Brain microvascular endothelial cell (primary cell): ENCODE measurements at regions not wholly inside any gene's neighbourhood (a gene's known extent, or its start where the extent isn't known, plus 50 kb on each side); places are given as distances from the start of the nearest gene placed in this dataset.
A peak's percentile ranks its signal among the peaks of the same experiment; 100 is the strongest.

Experiments used
- DNase-seq: peaks from one replicate; pipeline ENCODE4 v3.0.0-alpha.2; 2020
- H3K27ac ChIP-seq: fragments of 250-450 bp; sonication (Bioruptor Pico); 2 replicates; pipeline ENCODE4 v1.5.1; 2020; ENCODE audit warnings: mild to moderate bottlenecking, moderate library complexity
- H3K27me3 ChIP-seq: fragments of 250-450 bp; sonication (Bioruptor Pico); replicated peaks from 2 replicates; pipeline ENCODE4 v1.5.1; 2020; ENCODE audit warnings: mild to moderate bottlenecking
- H3K36me3 ChIP-seq: fragments of 250-450 bp; sonication (Bioruptor Pico); replicated peaks from 2 replicates; pipeline ENCODE4 v1.5.1; 2020; ENCODE audit warnings: mild to moderate bottlenecking
- H3K4me3 ChIP-seq: 2 replicates; pipeline ENCODE4 v1.5.1; 2011; ENCODE audit warnings: low read depth, mild to moderate bottlenecking, control low read depth, low read length, moderate library complexity
- CTCF ChIP-seq: IDR thresholded peaks from 2 replicates; pipeline ENCODE4 v1.5.1; 2011; ENCODE audit warnings: low read depth, mild to moderate bottlenecking, moderate library complexity, low read length, control low read depth, inconsistent platforms; ENCODE audit errors: missing control alignments
- in situ Hi-C: cut with HindIII; loops from 2 replicates; pipeline ENCODE4 v1.10.0; 2017; ENCODE audit warnings: low sequenced_read_pairs, low pct_ligation_motif_present

GRCh38 chr11:33461369-33462125, 204.4 kb downstream of the HIPK3 start:
- H3K27ac ChIP-seq, result no peak overlapping the region
- no peaks in the 10 kb centered on the region for H3K36me3 ChIP-seq
- in situ Hi-C loops, result no loop called here
- DNase-seq, result no peak
- no peak overlapping the region for H3K4me3 ChIP-seq
- TF ChIP-seq CTCF, result no peak
- no peaks in the 10 kb centered on the region for H3K27me3 ChIP-seq

GRCh38 chr11:33457948-33458347, 200.8 kb downstream of the HIPK3 start:
- Histone ChIP-seq H3K27ac (no peak overlapping the region), H3K36me3 (no peaks in the 10 kb centered on the region), H3K27me3 (no peaks in the 10 kb centered on the region), H3K4me3 (no peak overlapping the region)
- in situ Hi-C loops, result no loop called here
- no peak for DNase-seq
- TF ChIP-seq CTCF, result no peak

- Histone ChIP-seq H3K4me3 (no peak overlapping the region), H3K36me3 (no peaks in the 10 kb centered on the region), H3K27ac (no peak overlapping the region), H3K27me3 (no peaks in the 10 kb centered on the region)
- TF ChIP-seq CTCF, result no peak
- no peak for DNase-seq
- in situ Hi-C loops, result no loop called here
Observed at GRCh38 chr11:33455867-33456463, 198.8 kb downstream of the HIPK3 start.

GRCh38 chr11:33454264-33454663, 197.1 kb downstream of the HIPK3 start:
- H3K27me3 ChIP-seq, result no peaks in the 10 kb centered on the region
- H3K4me3 ChIP-seq, result no peak overlapping the region
- H3K27ac ChIP-seq, result no peak overlapping the region
- no peak for DNase-seq
- in situ Hi-C loops, result no loop called here
- H3K36me3 ChIP-seq, result no peaks in the 10 kb centered on the region
- TF ChIP-seq CTCF, result no peak

GRCh38 chr11:33452836-33453624, 195.8 kb downstream of the HIPK3 start:
- Histone ChIP-seq H3K36me3 (no peaks in the 10 kb centered on the region), H3K4me3 (no peak overlapping the region), H3K27ac (peak overlapping the region; percentile 15), H3K27me3 (no peaks in the 10 kb centered on the region)
- DNase-seq, result peak; percentile 89
- in situ Hi-C loops, result no loop called here
- TF ChIP-seq CTCF, result no peak
